ENCODE measurements at regions not wholly inside any gene's neighbourhood (a gene's known extent, or its start where the extent isn't known, plus 50 kb on each side); places are given as distances from the start of the nearest gene placed in this dataset.
"Not testable (repeated sequence)": the region's sequence is repeated elsewhere in the genome, so short reads cannot be mapped to it uniquely, and the experiment has no call there.

- H3K9ac ChIP-seq (ENCODE audit: low read depth, low read length), result no peak overlapping the region
- H3K4me1 ChIP-seq (ENCODE audit: control insufficient read depth, insufficient read depth, low read length), result peaks cover 53% of the 10 kb centered on the region
- no peaks in the 10 kb centered on the region for H3K9me3 ChIP-seq (ENCODE audit: control insufficient read depth, insufficient read depth, low read length)
- H3K27ac ChIP-seq (ENCODE audit: low read depth, low read length), result peak overlapping the region; percentile 81
- peak overlapping the region; percentile 9; the same call in 1 of the 2 replicates for H3K4me3 ChIP-seq (ENCODE audit: low read depth, low read length)
- H3K36me3 ChIP-seq (ENCODE audit: control insufficient read depth, insufficient read depth, low read length), result no peaks in the 10 kb centered on the region
- H3K27me3 ChIP-seq (ENCODE audit: control insufficient read depth, insufficient read depth, low read length), result no peaks in the 10 kb centered on the region; the same call in 1 of the 2 replicates
These were observed 79.3 kb upstream of the SORL1 start for GRCh38 chr11:121372671-121373429.

- Histone ChIP-seq H3K27me3 (ENCODE audit: control insufficient read depth, insufficient read depth, low read length) (no peaks in the 10 kb centered on the region), H3K4me3 (ENCODE audit: low read depth, low read length) (no peak overlapping the region), H3K9ac (ENCODE audit: low read depth, low read length) (no peak overlapping the region), H3K4me1 (ENCODE audit: control insufficient read depth, insufficient read depth, low read length) (peaks cover 50% of the 10 kb centered on the region), H3K9me3 (ENCODE audit: control insufficient read depth, insufficient read depth, low read length) (no peaks in the 10 kb centered on the region), H3K36me3 (ENCODE audit: control insufficient read depth, insufficient read depth, low read length) (no peaks in the 10 kb centered on the region), H3K27ac (ENCODE audit: low read depth, low read length) (peak overlapping the region; percentile 81)
These were observed 77.7 kb upstream of the SORL1 start for GRCh38 chr11:121374286-121374985.

- Histone ChIP-seq H3K9me3 (ENCODE audit: control insufficient read depth, insufficient read depth, low read length) (no peaks in the 10 kb centered on the region), H3K36me3 (ENCODE audit: control insufficient read depth, insufficient read depth, low read length) (no peaks in the 10 kb centered on the region), H3K4me1 (ENCODE audit: control insufficient read depth, insufficient read depth, low read length) (peaks cover 48% of the 10 kb centered on the region), H3K4me3 (ENCODE audit: low read depth, low read length) (no peak overlapping the region), H3K27me3 (ENCODE audit: control insufficient read depth, insufficient read depth, low read length) (no peaks in the 10 kb centered on the region), H3K27ac (ENCODE audit: low read depth, low read length) (no peak overlapping the region), H3K9ac (ENCODE audit: low read depth, low read length) (no peak overlapping the region)
These were observed 76.0 kb upstream of the SORL1 start for GRCh38 chr11:121376130-121376529.

GRCh38 chr11:121379145-121379810 lies 72.8 kb upstream of the SORL1 start:
- not testable (repeated sequence) for H3K9me3 ChIP-seq (ENCODE audit: control insufficient read depth, insufficient read depth, low read length); H3K9ac ChIP-seq (ENCODE audit: low read depth, low read length); H3K27ac ChIP-seq (ENCODE audit: low read depth, low read length); H3K4me3 ChIP-seq (ENCODE audit: low read depth, low read length); H3K36me3 ChIP-seq (ENCODE audit: control insufficient read depth, insufficient read depth, low read length); H3K27me3 ChIP-seq (ENCODE audit: control insufficient read depth, insufficient read depth, low read length)
- H3K4me1 ChIP-seq (ENCODE audit: control insufficient read depth, insufficient read depth, low read length), result peaks cover 19% of the 10 kb centered on the region

GRCh38 chr11:121383716-121384115 lies 68.4 kb upstream of the SORL1 start:
- Histone ChIP-seq H3K27ac (ENCODE audit: low read depth, low read length) (no peak overlapping the region), H3K4me1 (ENCODE audit: control insufficient read depth, insufficient read depth, low read length) (peaks cover 6% of the 10 kb centered on the region; the same call in 1 of the 2 replicates), H3K27me3 (ENCODE audit: control insufficient read depth, insufficient read depth, low read length) (no peaks in the 10 kb centered on the region), H3K4me3 (ENCODE audit: low read depth, low read length) (no peak overlapping the region), H3K9me3 (ENCODE audit: control insufficient read depth, insufficient read depth, low read length) (no peaks in the 10 kb centered on the region), H3K36me3 (ENCODE audit: control insufficient read depth, insufficient read depth, low read length) (no peaks in the 10 kb centered on the region), H3K9ac (ENCODE audit: low read depth, low read length) (no peak overlapping the region)

GRCh38 chr11:121385688-121386087 lies 66.4 kb upstream of the SORL1 start:
- Histone ChIP-seq H3K36me3 (ENCODE audit: control insufficient read depth, insufficient read depth, low read length) (no peaks in the 10 kb centered on the region), H3K4me3 (ENCODE audit: low read depth, low read length) (no peak overlapping the region), H3K4me1 (ENCODE audit: control insufficient read depth, insufficient read depth, low read length) (peaks cover 15% of the 10 kb centered on the region), H3K9ac (ENCODE audit: low read depth, low read length) (no peak overlapping the region), H3K9me3 (ENCODE audit: control insufficient read depth, insufficient read depth, low read length) (no peaks in the 10 kb centered on the region), H3K27me3 (ENCODE audit: control insufficient read depth, insufficient read depth, low read length) (no peaks in the 10 kb centered on the region), H3K27ac (ENCODE audit: low read depth, low read length) (no peak overlapping the region)
